Inferior parietal cortex (tissue), 1 donor: ENCODE measurements at regions not wholly inside any gene's neighbourhood (a gene's known extent, or its start where the extent isn't known, plus 50 kb on each side); places are given as distances from the start of the nearest gene placed in this dataset.

Source experiments
- DNase-seq: peaks from one replicate; pipeline ENCODE4 v3.0.0-alpha.2; 2016; ENCODE audit errors: extremely low spot score

DNA sequence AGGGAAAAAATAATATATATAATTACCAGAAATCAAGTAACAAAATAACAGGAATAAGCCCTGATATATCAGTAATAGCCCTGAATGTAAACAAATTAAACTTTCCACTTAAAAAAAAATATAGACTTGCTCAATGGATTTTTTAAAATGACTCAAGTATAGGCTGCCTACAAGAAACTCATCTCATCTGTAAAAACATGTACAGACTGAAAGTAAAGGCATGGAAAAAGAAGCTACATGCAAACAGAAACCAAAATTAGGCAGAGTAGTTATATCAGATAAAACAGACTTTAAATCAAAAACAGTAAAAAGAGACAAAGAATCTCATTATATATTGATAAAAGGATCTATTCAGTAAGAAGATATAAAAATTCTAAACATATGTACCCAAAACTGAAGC is 82.4 kb upstream of the STT3B start:
- DNase-seq = no peak

DNA sequence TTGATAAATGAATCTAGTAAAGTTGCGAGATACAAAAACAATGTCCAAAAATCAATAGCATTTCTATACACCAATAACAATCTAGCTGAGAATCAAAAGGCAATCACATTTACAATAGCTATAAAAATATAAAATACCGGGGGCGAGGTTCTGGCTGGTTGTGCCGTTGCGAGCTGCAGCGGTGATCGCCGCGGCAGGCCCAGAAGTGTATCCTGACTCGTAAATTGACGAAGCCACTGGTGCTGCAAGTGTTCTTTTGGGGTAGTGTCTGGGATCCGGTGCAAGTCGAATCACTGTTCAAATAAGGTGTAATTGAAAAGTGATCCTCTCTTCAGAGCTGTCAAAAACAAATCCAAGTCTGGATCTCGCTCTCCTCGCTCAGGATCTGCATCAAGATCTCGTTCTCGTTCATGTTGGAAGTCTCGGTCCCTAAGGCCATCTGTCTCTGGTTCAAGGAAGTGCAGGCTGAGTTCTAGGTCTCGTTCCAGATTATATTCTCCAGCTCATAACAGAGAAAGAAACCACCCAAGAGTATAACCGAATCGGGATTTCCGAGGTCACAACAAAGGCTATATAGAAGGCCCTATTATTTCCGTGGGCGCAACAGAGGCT is 80.1 kb upstream of the STT3B start:
- DNase-seq = no peak

DNA sequence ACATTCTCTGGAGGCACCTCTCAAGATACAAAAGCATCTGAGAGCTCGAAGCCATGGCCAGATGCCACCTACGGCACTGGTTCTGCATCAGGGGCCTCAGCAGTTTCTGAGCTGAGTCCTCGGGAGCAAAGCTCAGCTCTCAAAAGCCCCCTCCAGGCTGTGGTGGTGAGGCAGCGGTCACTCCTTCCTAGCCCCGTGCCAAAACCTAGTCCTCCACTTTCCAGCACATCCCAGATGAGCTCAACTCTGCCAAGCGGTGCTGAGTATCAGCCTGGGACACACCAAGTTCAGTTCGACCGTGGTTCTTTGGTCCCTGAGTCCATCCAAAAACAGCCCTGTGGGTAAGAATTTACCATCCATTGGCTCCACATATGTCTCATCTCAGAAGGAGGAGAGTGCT is 79.3 kb upstream of the STT3B start:
- no peak for DNase-seq

DNA sequence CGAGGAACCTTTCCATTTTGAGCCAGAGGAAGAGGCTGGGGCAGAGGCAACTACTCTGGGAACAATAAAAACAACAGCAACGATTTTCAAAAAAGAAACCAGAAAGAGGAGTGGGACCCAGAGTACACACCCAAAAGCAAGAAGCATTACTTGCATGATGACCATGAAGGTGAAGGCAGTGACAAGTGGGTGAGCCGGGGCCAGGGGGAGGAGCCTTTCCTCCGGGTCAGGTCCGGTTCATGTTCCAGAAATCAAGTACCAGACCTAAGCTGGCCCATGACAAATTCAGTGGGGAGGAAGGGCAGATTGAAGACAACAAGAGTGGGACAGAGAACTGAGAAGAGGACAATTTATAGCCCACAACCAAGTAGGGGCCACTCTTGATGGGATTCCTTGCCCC is 77.2 kb upstream of the STT3B start:
- DNase-seq = no peak

DNA sequence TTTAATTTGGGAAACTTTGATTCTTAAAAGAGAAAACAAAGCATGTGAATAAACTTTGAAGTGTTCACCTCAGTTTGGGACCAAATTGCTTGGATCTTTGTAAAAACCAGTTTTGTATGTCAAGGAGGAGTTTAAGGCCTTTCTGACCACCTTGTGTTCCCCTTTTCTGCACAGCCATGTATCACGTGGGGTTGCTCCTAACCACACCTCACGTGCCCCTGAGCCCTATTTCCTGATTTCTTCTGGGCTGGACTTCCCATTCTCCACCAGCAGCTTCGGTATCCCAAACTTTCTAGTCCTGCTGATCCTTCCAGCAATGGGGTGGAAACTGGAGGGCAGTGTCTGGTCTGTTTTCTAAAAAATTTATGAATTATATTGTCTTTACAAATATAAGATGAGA is 76.4 kb upstream of the STT3B start:
- DNase-seq = no peak

DNA sequence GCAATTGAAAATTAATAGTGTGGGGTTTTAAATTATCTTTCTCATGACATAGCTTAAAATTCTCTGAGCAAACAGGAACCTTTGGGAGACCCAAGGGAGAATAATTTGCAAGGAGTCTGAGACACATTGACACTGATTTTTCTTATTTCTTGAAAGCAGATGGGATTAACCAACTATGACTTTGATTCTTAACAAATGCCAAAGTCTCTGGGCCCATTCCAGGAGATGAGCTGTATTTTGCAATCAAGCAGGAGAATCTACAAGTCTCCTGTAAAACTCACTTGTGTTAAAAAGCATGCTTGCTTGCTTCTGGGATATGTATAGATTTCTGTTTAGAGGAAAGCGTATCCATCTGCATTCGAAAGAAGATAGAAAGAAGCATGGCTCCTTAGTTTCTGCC is 71.3 kb upstream of the STT3B start:
- peak; percentile 2 for DNase-seq

DNA sequence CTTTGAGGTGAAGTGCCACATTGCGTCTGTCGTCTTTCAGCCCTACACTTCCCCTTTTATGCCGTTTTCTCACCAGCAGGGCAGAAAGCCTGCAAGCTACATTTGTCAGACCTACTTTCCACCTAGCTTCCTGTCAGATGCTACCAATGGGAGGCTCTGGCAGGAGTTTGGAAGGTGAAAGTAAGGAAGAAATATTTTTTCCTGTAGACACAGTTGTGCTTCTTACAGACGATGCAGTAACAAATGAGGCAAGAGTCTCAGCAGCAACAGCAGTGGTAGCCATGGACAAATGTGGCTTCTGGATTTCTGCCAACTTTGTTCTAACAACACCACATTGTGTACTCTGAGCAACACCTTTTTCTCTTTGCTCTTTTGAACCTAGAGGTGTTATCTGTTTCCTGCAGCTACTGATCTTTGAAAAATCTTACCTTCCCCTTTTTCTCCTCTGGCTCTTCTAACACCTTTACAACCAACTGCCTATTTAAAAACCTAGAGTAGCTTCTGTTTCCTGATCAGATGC is 70.6 kb upstream of the STT3B start:
- DNase-seq = peak; percentile 17

DNA sequence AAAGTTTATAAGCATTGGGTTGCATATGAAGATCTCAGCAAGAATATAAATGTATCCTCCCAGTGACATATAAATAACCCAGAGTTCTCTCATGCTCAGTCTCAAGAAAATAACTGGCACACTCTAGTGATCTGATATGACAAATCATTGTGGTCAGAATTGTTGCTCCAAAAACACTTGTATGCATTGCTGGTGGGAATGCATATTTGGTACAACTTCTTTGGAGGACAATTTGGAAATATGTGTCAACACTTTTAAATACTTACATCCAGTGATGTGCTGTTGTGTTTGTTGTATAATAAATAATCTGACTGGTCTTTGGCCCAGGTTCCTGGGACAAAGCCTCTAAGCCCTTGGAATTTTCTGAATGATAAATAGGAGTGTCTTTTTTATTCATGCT is 66.7 kb upstream of the STT3B start:
- no peak for DNase-seq

DNA sequence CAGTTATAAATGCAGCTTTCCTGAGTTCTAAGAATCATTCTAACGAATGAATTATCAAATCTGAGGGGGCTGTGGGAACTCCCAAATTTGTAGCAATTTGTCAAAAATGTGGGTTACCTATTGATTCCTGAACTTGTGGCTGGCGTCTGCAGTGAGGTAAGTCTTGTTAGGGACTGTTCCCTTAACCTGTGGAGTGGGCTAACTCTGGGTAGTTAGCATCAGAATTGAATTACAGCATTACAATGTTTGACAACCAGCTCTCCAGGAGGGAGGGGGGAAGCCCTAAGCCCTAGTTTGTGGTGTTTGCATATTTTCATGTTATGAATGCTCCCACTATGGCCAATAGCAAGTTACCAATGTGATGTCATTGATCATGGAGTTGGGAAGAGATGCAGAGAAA is 65.9 kb upstream of the STT3B start:
- DNase-seq = no peak

DNA sequence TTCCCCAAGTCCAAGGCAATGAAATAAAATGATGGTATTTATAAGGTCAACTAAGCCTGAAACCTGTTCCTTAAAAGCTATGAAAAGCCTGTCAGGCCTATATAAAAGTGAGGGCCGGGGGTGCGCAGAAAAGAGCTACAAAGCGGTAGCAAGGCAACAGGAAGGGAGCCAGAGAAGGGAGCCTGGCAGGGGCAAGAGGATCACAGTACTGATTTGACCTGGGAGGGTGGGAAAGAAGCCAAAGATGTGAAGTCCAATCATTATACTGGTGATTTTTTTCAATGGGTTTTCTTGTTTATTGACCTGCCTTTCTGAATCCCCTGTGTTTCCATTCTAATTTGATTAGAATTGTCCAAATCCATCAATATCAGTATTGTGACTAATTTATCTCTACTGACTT is 64.3 kb upstream of the STT3B start:
- no peak for DNase-seq

DNA sequence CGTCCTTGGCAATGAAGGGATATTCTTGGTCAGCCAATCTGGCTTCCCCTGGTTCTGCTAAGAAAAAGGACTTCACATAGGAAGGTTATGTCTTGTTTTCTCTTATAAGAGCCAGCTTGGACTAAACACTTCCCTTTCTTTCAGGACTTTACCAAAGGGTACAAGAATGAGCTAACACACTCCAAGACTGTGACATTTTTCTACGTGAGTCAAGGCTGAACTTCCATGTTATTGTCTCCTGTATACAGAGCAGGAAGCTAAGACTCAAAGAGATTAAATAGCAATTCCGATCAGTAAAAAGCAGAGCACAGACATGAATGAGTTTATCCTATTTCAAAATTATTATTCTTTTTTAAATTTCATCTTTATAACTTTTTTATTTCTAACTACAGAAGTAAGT is 63.3 kb upstream of the STT3B start:
- DNase-seq = no peak

DNA sequence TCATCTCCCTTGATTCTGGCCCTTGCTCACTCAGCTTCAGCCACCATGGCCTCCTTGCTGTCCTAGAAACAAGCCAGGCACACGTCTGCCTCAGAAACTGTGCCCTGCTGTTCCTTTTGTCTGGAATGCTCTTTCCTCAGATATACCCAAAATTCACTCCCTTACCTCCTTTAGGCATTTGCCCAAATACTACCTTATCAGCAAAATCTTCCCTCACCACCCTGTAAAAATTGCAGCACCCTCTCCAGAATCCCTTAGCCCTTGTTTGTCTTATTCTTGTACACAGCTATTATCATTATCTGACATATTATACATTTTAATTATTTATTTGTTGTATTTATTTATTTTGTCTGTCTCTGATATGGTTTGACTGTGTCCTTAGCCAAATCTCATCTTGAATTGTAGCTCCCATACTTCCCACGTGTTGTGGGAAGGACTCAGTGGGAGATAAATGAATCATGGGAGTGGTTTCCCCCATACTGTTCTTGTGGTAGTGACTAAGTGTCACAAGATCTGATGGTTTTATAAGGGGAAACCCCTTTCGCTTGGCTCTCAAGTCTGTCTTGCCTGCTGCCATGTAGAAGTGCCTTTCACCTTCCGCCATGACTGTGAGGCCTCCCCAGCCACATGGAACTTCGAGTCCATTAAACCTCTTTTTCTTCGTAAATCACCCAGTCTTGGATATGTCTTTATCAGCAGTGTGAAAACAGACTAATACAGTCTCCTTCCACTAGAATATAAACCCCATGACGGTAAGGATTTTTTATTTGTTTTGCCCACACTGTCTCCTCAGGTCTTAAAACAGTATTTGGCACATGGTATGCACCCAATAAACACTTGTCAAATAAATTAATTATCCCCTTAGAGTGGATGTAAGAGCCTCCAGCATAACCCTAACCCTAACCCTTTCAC is 60.0 kb upstream of the STT3B start:
- DNase-seq = no peak

DNA sequence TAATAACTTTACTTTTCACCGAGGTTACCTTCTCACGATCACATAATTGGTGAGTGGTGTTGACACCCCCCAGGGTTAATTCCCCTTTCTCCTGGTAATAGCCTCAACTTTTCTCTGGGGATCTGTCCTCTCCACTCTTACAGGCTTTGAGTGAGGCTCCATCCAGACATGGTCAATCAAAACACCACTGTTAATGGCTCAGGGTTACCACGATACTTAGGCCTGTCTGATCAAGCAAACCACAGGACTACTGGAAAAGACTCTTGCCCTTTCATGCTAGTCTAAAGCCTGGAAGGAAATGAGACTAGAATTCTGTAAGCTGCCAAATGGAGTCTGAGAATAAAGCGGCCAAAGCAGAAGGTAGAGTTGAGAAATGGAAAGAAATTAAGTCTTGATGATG is 56.5 kb upstream of the STT3B start:
- DNase-seq = no peak

DNA sequence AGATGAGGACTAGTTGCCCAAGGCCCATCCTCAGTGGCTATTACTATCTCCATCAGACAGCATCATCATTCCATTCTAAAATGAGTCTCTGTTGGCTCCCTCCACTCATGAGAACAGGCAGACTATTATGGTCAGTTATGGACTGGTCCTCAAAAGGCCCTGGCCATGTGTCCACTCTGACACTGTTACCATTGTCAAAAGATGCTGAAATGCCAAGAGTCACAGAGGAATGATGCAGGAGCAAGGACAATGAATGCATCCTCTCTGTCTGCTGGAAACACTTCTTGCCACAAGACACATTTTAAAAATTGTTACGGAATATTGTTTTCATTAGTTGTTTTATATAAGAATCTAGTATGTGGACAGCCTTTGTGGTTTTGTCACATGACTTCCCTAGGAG is 53.3 kb upstream of the STT3B start:
- no peak for DNase-seq

DNA sequence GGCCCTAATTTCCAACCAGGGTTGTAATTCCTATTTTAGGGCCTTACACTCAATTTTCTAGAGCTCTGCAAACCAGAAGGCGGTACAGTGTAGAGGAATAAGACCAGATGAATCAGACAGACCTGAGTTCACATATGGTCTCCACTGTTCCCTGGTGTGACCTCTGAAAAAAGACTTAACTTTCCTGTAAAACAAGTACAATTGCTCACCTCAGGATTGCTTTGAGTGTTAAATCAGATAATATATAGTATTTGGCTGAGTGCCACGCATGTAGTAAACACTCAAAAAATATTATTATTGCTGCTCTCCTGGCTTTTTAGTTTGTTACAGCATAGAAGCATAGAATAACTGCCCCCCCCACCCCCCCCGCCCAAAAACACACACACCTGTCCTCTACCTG is 51.0 kb upstream of the STT3B start:
- no peak for DNase-seq

DNA sequence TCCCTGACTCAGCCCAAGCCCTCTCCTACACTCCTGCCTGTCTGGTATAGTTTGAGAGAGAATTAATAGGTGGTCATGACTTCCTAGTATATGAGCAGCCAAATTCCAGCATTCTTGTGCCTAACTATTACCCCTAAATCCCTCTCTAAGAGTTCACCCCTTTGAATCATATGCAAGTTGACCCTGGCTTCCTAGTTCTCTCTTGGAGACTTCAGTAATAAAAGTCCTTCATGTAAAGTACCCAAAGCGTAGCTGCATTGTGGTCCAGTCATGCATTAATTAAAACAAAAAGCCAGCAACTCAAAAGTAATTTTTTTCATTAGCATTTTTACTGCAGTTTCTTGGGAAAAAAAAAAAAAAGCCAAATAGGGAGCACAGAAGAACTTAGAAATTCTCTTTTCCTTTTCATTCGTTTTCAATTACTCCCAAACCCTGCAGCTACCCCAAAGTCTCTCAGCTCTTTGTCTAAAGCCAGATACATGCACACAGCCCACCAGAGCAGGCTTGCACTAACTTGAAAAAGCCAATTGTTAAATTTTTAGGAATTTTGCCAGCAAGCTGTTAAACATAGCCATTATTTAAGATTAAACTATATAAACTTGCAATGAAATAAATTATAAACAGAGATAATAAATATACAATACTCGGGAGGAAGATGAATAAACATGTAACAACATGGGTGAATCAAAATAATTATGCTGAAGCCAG is 50.1 kb upstream of the STT3B start:
- DNase-seq = no peak
